ENCODE measurements at regions not wholly inside any gene's neighbourhood (a gene's known extent, or its start where the extent isn't known, plus 50 kb on each side); places are given as distances from the start of the nearest gene placed in this dataset.
A peak's percentile ranks its signal among the peaks of the same experiment; 100 is the strongest.

- H3K36me3 ChIP-seq (ENCODE audit: low read depth) = no peaks in the 10 kb centered on the region
- TF ChIP-seq CTCF (IDR thresholded peaks at IDR 0.05; ENCODE audit: poor library complexity, severe bottlenecking) = no peak
- peak; percentile 41 for ATAC-seq (ENCODE audit: low read depth)
Measured at GRCh38 chr4:11624370-11624769, 195.7 kb upstream of the HS3ST1 start.

GRCh38 chr4:11623726-11624037 lies 195.0 kb upstream of the HS3ST1 start:
- Histone ChIP-seq H3K9me3 (ENCODE audit: severe bottlenecking) (no peaks in the 10 kb centered on the region), H3K4me3 (ENCODE audit: severe bottlenecking) (no peak overlapping the region), H3K36me3 (ENCODE audit: low read depth) (no peaks in the 10 kb centered on the region), H3K27ac (ENCODE audit: poor library complexity, severe bottlenecking) (peak overlapping the region; percentile 93), H3K4me1 (ENCODE audit: insufficient read depth, poor library complexity, severe bottlenecking) (peaks cover 54% of the 10 kb centered on the region), H3K27me3 (ENCODE audit: insufficient read depth, poor library complexity, severe bottlenecking) (no peaks in the 10 kb centered on the region)
- TF ChIP-seq CTCF (IDR thresholded peaks at IDR 0.05; ENCODE audit: poor library complexity, severe bottlenecking) = peak; percentile 52
- no peak for ATAC-seq (ENCODE audit: low read depth)
- DNase-seq (ENCODE audit: low spot score) = no peak

More at GRCh38 chr4:11624370-11624769, 195.7 kb upstream of the HS3ST1 start:
- Histone ChIP-seq H3K27ac (ENCODE audit: poor library complexity, severe bottlenecking) (peak overlapping the region; percentile 93), H3K4me3 (ENCODE audit: severe bottlenecking) (no peak overlapping the region), H3K27me3 (ENCODE audit: insufficient read depth, poor library complexity, severe bottlenecking) (no peaks in the 10 kb centered on the region), H3K9me3 (ENCODE audit: severe bottlenecking) (no peaks in the 10 kb centered on the region), H3K4me1 (ENCODE audit: insufficient read depth, poor library complexity, severe bottlenecking) (peaks cover 60% of the 10 kb centered on the region)
- DNase-seq (ENCODE audit: low spot score) = no peak

GRCh38 chr4:11622961-11623725 lies 194.4 kb upstream of the HS3ST1 start:
- H3K4me1 ChIP-seq (ENCODE audit: insufficient read depth, poor library complexity, severe bottlenecking) = peaks cover 49% of the 10 kb centered on the region
- H3K4me3 ChIP-seq (ENCODE audit: severe bottlenecking) = no peak overlapping the region
- H3K27ac ChIP-seq (ENCODE audit: poor library complexity, severe bottlenecking) = peak overlapping the region; percentile 93
- DNase-seq (ENCODE audit: low spot score) (no peak), ATAC-seq (ENCODE audit: low read depth) (no peak; the same call in 2 of the 3 replicates)
- no peaks in the 10 kb centered on the region for H3K36me3 ChIP-seq (ENCODE audit: low read depth)
- no peaks in the 10 kb centered on the region for H3K27me3 ChIP-seq (ENCODE audit: insufficient read depth, poor library complexity, severe bottlenecking)
- H3K9me3 ChIP-seq (ENCODE audit: severe bottlenecking) = no peaks in the 10 kb centered on the region
- TF ChIP-seq CTCF (IDR thresholded peaks at IDR 0.05; ENCODE audit: poor library complexity, severe bottlenecking) = no peak

- no peak for TF ChIP-seq CTCF (IDR thresholded peaks at IDR 0.05; ENCODE audit: poor library complexity, severe bottlenecking)
- ATAC-seq (ENCODE audit: low read depth) (no peak), DNase-seq (ENCODE audit: low spot score) (no peak)
- Histone ChIP-seq H3K27me3 (ENCODE audit: insufficient read depth, poor library complexity, severe bottlenecking) (no peaks in the 10 kb centered on the region), H3K9me3 (ENCODE audit: severe bottlenecking) (no peaks in the 10 kb centered on the region), H3K4me3 (ENCODE audit: severe bottlenecking) (no peak overlapping the region), H3K36me3 (ENCODE audit: low read depth) (no peaks in the 10 kb centered on the region), H3K4me1 (ENCODE audit: insufficient read depth, poor library complexity, severe bottlenecking) (peaks cover 36% of the 10 kb centered on the region), H3K27ac (ENCODE audit: poor library complexity, severe bottlenecking) (no peak overlapping the region)
Measured at GRCh38 chr4:11620861-11621260, 192.2 kb upstream of the HS3ST1 start.

DNA sequence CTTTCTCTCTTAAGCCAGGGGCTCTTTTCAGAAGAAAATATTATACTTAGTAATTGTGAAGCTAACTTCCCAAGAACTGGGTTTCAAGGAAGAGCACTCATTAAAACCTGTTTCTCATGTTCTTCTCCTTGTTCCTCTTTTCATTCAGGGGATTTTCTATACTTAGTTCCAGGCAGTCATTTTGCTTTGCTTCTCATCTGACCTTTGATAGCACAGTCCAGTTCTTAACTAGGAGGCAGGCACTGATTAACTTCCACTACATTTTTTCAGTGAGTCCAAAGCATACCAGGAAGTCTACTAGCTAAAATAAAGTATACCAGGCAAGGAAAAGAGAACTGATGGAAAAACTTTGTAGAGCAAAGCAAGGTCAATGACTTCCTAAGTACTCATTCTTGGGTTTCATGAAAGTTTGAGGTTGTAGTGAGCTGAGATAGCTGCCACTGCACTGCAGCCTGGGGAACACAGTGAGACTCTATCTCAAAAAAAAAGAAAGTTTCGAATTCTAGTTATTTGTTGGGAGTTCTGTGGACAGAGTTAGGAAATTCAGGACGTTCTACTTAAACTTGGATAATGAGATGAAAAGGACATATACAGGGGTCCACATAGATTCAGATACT lies 190.1 kb upstream of the HS3ST1 start:
- no peaks in the 10 kb centered on the region for H3K36me3 ChIP-seq (ENCODE audit: low read depth)
- H3K27ac ChIP-seq (ENCODE audit: poor library complexity, severe bottlenecking) = no peak overlapping the region
- no peaks in the 10 kb centered on the region for H3K9me3 ChIP-seq (ENCODE audit: severe bottlenecking)
- no peaks in the 10 kb centered on the region for H3K27me3 ChIP-seq (ENCODE audit: insufficient read depth, poor library complexity, severe bottlenecking)
- no peak overlapping the region for H3K4me3 ChIP-seq (ENCODE audit: severe bottlenecking)
- peaks cover 34% of the 10 kb centered on the region for H3K4me1 ChIP-seq (ENCODE audit: insufficient read depth, poor library complexity, severe bottlenecking)
- no peak for TF ChIP-seq CTCF (IDR thresholded peaks at IDR 0.05; ENCODE audit: poor library complexity, severe bottlenecking)
- no peak for DNase-seq (ENCODE audit: low spot score)
- no peak for ATAC-seq (ENCODE audit: low read depth)

Measured in RWPE2 (cell line).